Skeletal muscle satellite cell (primary cell): ENCODE measurements at regions not wholly inside any gene's neighbourhood (a gene's known extent, or its start where the extent isn't known, plus 50 kb on each side); places are given as distances from the start of the nearest gene placed in this dataset.
A peak's percentile ranks its signal among the peaks of the same experiment; 100 is the strongest.
"Not testable (repeated sequence)": the region's sequence is repeated elsewhere in the genome, so short reads cannot be mapped to it uniquely, and the experiment has no call there.

Source experiments
- H3K27me3 ChIP-seq: 2 replicates; pipeline ENCODE4 v1.7.0; 2013; ENCODE audit warnings: low read length; ENCODE audit not compliant: control insufficient read depth, insufficient read depth
- H3K36me3 ChIP-seq: 2 replicates; pipeline ENCODE4 v1.7.0; 2013; ENCODE audit warnings: mild to moderate bottlenecking, control low read depth, low read length; ENCODE audit not compliant: insufficient read depth
- H3K4me1 ChIP-seq: 2 replicates; pipeline ENCODE4 v1.7.0; 2013; ENCODE audit warnings: low read length; ENCODE audit not compliant: control insufficient read depth, insufficient read depth
- H3K4me2 ChIP-seq: 2 replicates; pipeline ENCODE4 v1.7.0; 2013; ENCODE audit warnings: mild to moderate bottlenecking, low read length
- H3K4me3 ChIP-seq: 2 replicates; pipeline ENCODE4 v1.7.0; 2013; ENCODE audit warnings: low read length
- H3K9ac ChIP-seq: 2 replicates; pipeline ENCODE4 v1.7.0; 2013; ENCODE audit warnings: mild to moderate bottlenecking, low read depth, low read length, moderate library complexity
- H3K9me3 ChIP-seq: replicated peaks from 2 replicates; pipeline ENCODE4 v1.7.0; 2013; ENCODE audit warnings: mild to moderate bottlenecking, control low read depth, low read length

GRCh38 chr6:144415835-144416237, 130.7 kb downstream of the UTRN start:
- Histone ChIP-seq H3K9me3 (no peaks in the 10 kb centered on the region), H3K9ac (peak overlapping the region; percentile 1), H3K4me2 (peak overlapping the region; percentile 54), H3K36me3 (no peaks in the 10 kb centered on the region), H3K27me3 (no peaks in the 10 kb centered on the region), H3K4me3 (peak overlapping the region; percentile 23), H3K4me1 (peaks cover 44% of the 10 kb centered on the region)

- Histone ChIP-seq H3K4me1 (peaks cover 43% of the 10 kb centered on the region), H3K4me2 (peak overlapping the region; percentile 54), H3K27me3 (no peaks in the 10 kb centered on the region), H3K4me3 (peak overlapping the region; percentile 36), H3K36me3 (no peaks in the 10 kb centered on the region), H3K9ac (peak overlapping the region; percentile 4), H3K9me3 (no peaks in the 10 kb centered on the region)
Measured at GRCh38 chr6:144416244-144416643, 131.1 kb downstream of the UTRN start.

- Histone ChIP-seq H3K9me3 (no peaks in the 10 kb centered on the region), H3K36me3 (no peaks in the 10 kb centered on the region), H3K4me1 (peaks cover 37% of the 10 kb centered on the region), H3K9ac (peak overlapping the region; percentile 42), H3K27me3 (no peaks in the 10 kb centered on the region), H3K4me2 (peak overlapping the region; percentile 54), H3K4me3 (peak overlapping the region; percentile 36)
Measured at GRCh38 chr6:144416773-144417172, 131.6 kb downstream of the UTRN start.

- no peak overlapping the region for H3K4me2 ChIP-seq
- H3K9ac ChIP-seq: no peak overlapping the region
- peaks cover 34% of the 10 kb centered on the region for H3K4me1 ChIP-seq
- no peaks in the 10 kb centered on the region for H3K9me3 ChIP-seq
- no peaks in the 10 kb centered on the region for H3K36me3 ChIP-seq
- H3K27me3 ChIP-seq: no peaks in the 10 kb centered on the region
- H3K4me3 ChIP-seq: no peak overlapping the region
Measured at GRCh38 chr6:144417681-144418080, 132.5 kb downstream of the UTRN start.

- H3K4me1 ChIP-seq: peaks cover 34% of the 10 kb centered on the region
- no peaks in the 10 kb centered on the region for H3K27me3 ChIP-seq
- no peaks in the 10 kb centered on the region for H3K9me3 ChIP-seq
- no peak overlapping the region for H3K4me3 ChIP-seq
- no peak overlapping the region for H3K9ac ChIP-seq
- H3K36me3 ChIP-seq: peaks cover 4% of the 10 kb centered on the region
- no peak overlapping the region for H3K4me2 ChIP-seq
Measured at GRCh38 chr6:144418959-144419545, 133.9 kb downstream of the UTRN start.

- no peaks in the 10 kb centered on the region for H3K9me3 ChIP-seq
- peaks cover 20% of the 10 kb centered on the region for H3K36me3 ChIP-seq
- no peak overlapping the region for H3K4me3 ChIP-seq
- no peak overlapping the region for H3K9ac ChIP-seq
- no peak overlapping the region for H3K4me2 ChIP-seq
- H3K4me1 ChIP-seq: no peaks in the 10 kb centered on the region
- H3K27me3 ChIP-seq: no peaks in the 10 kb centered on the region
Measured at GRCh38 chr6:144423167-144423566, 138.0 kb downstream of the UTRN start.

GRCh38 chr6:144429753-144430152, 144.6 kb downstream of the UTRN start:
- peaks cover 6% of the 10 kb centered on the region for H3K4me1 ChIP-seq
- no peaks in the 10 kb centered on the region for H3K27me3 ChIP-seq
- H3K4me2 ChIP-seq: no peak overlapping the region
- H3K36me3 ChIP-seq: peaks cover 21% of the 10 kb centered on the region
- H3K4me3 ChIP-seq: no peak overlapping the region
- no peak overlapping the region for H3K9ac ChIP-seq
- no peaks in the 10 kb centered on the region for H3K9me3 ChIP-seq

GRCh38 chr6:144433446-144433845, 148.3 kb downstream of the UTRN start:
- not testable (repeated sequence) for H3K27me3 ChIP-seq, H3K4me3 ChIP-seq, H3K9me3 ChIP-seq, H3K9ac ChIP-seq, H3K4me2 ChIP-seq
- H3K4me1 ChIP-seq: peaks cover 14% of the 10 kb centered on the region
- H3K36me3 ChIP-seq: peaks cover 29% of the 10 kb centered on the region

GRCh38 chr6:144434308-144434990, 149.3 kb downstream of the UTRN start:
- H3K4me3 ChIP-seq: no peak overlapping the region
- no peaks in the 10 kb centered on the region for H3K9me3 ChIP-seq
- H3K9ac ChIP-seq: no peak overlapping the region
- no peaks in the 10 kb centered on the region for H3K27me3 ChIP-seq
- H3K36me3 ChIP-seq: peaks cover 32% of the 10 kb centered on the region
- H3K4me1 ChIP-seq: peaks cover 14% of the 10 kb centered on the region
- H3K4me2 ChIP-seq: peak overlapping the region; percentile 31

GRCh38 chr6:144435602-144436426, 150.7 kb downstream of the UTRN start:
- Histone ChIP-seq H3K36me3 (peaks cover 44% of the 10 kb centered on the region), H3K4me3 (no peak overlapping the region), H3K9me3 (no peaks in the 10 kb centered on the region), H3K9ac (no peak overlapping the region), H3K4me1 (peaks cover 14% of the 10 kb centered on the region), H3K4me2 (no peak overlapping the region), H3K27me3 (no peaks in the 10 kb centered on the region)

GRCh38 chr6:144437105-144437504, 152.0 kb downstream of the UTRN start:
- Histone ChIP-seq H3K4me3 (no peak overlapping the region), H3K9me3 (no peaks in the 10 kb centered on the region), H3K36me3 (peaks cover 46% of the 10 kb centered on the region), H3K4me1 (peaks cover 14% of the 10 kb centered on the region), H3K27me3 (no peaks in the 10 kb centered on the region), H3K9ac (no peak overlapping the region), H3K4me2 (no peak overlapping the region)
